DOHH2 (cell line): ENCODE measurements at regions not wholly inside any gene's neighbourhood (a gene's known extent, or its start where the extent isn't known, plus 50 kb on each side); places are given as distances from the start of the nearest gene placed in this dataset.
"Not testable (repeated sequence)": the region's sequence is repeated elsewhere in the genome, so short reads cannot be mapped to it uniquely, and the experiment has no call there.

Source experiments
- H3F3A ChIP-seq: fragments of 200-600 bp; sonication (generic), shearing (Covaris generic); 2 replicates; pipeline ENCODE4 v1.6.0; 2016; ENCODE audit warnings: antibody characterized with exemption, mild to moderate bottlenecking; ENCODE audit not compliant: control insufficient read depth, insufficient read depth
- H3K27ac ChIP-seq: fragments of 200-600 bp; sonication (generic); 2 replicates; pipeline ENCODE4 v1.5.1; 2014; ENCODE audit warnings: low read depth, mild to moderate bottlenecking, low read length, moderate library complexity
- H3K27me3 ChIP-seq: fragments of 200-600 bp; sonication (generic); 2 replicates; pipeline ENCODE4 v1.6.1; 2014; ENCODE audit warnings: mild to moderate bottlenecking, low read length, mixed read lengths; ENCODE audit not compliant: control insufficient read depth
- H3K36me3 ChIP-seq: fragments of 200-600 bp; sonication (generic); 2 replicates; pipeline ENCODE4 v1.6.1; 2014; ENCODE audit warnings: mild to moderate bottlenecking, low read length, moderate library complexity, mixed read lengths; ENCODE audit not compliant: control insufficient read depth
- H3K4me1 ChIP-seq: fragments of 200-600 bp; sonication (generic); 2 replicates; pipeline ENCODE4 v1.6.1; 2014; ENCODE audit warnings: mild to moderate bottlenecking, low read length, mixed read lengths; ENCODE audit not compliant: control insufficient read depth
- H3K4me2 ChIP-seq: fragments of 200-600 bp; sonication (generic); 2 replicates; pipeline ENCODE4 v1.6.0; 2014; ENCODE audit warnings: mild to moderate bottlenecking, low read length, moderate library complexity
- H3K4me3 ChIP-seq: fragments of 200-600 bp; sonication (generic); 2 replicates; pipeline ENCODE4 v1.5.1; 2014; ENCODE audit warnings: mild to moderate bottlenecking, low read length, mixed read lengths
- H3K79me2 ChIP-seq: fragments of 200-600 bp; sonication (generic); 2 replicates; pipeline ENCODE4 v1.6.1; 2014; ENCODE audit warnings: mild to moderate bottlenecking, low read length, mixed read lengths; ENCODE audit not compliant: control insufficient read depth
- H3K9me2 ChIP-seq: fragments of 200-600 bp; sonication (generic); replicated peaks from 2 replicates; pipeline ENCODE4 v1.6.1; 2014; ENCODE audit warnings: mild to moderate bottlenecking, low read length, mixed read lengths; ENCODE audit not compliant: control insufficient read depth
- H3K9me3 ChIP-seq: fragments of 200-600 bp; sonication (generic); 2 replicates; pipeline ENCODE4 v1.6.1; 2014; ENCODE audit warnings: antibody characterized with exemption, low read length, mixed read lengths; ENCODE audit not compliant: control insufficient read depth, insufficient read depth
- H4K20me1 ChIP-seq: fragments of 200-600 bp; sonication (generic); 2 replicates; pipeline ENCODE4 v1.6.0; 2014; ENCODE audit warnings: low read depth, mild to moderate bottlenecking, antibody characterized with exemption, low read length, moderate library complexity; ENCODE audit not compliant: control insufficient read depth, insufficient read depth
- CTCF ChIP-seq: fragments of 200-600 bp; sonication (generic); IDR thresholded peaks from one replicate; pipeline ENCODE4 v1.5.1; 2014; ENCODE audit warnings: antibody characterized with exemption, mild to moderate bottlenecking, low read depth, low read length; ENCODE audit not compliant: poor library complexity, severe bottlenecking
- EZH2phosphoT487 ChIP-seq: fragments of 200-600 bp; sonication (generic); IDR thresholded peaks from 2 replicates; pipeline ENCODE4 v1.6.1; 2017; ENCODE audit warnings: borderline replicate concordance, mild to moderate bottlenecking, antibody characterized with exemption, low read length, moderate library complexity, mixed read lengths

- Histone ChIP-seq H3K36me3 (no peaks in the 10 kb centered on the region), H3K9me3 (no peaks in the 10 kb centered on the region), H3K4me3 (no peak overlapping the region), H3F3A (no peaks in the 10 kb centered on the region), H4K20me1 (no peaks in the 10 kb centered on the region), H3K9me2 (no peaks in the 10 kb centered on the region), H3K4me2 (no peak overlapping the region), H3K27ac (no peak overlapping the region), H3K4me1 (no peaks in the 10 kb centered on the region), H3K79me2 (no peaks in the 10 kb centered on the region), H3K27me3 (no peaks in the 10 kb centered on the region)
- TF ChIP-seq EZH2phosphoT487 (no peak), CTCF (no peak)
Observed at GRCh38 chr10:130715686-130716670, 579.8 kb downstream of the GLRX3 start.

- Histone ChIP-seq H3K9me2 (no peaks in the 10 kb centered on the region), H3K79me2 (no peaks in the 10 kb centered on the region), H3K9me3 (no peaks in the 10 kb centered on the region), H3K27ac (no peak overlapping the region), H3K36me3 (no peaks in the 10 kb centered on the region), H3K4me1 (no peaks in the 10 kb centered on the region), H3K4me3 (no peak overlapping the region), H3F3A (no peaks in the 10 kb centered on the region), H3K4me2 (no peak overlapping the region), H4K20me1 (no peaks in the 10 kb centered on the region), H3K27me3 (no peaks in the 10 kb centered on the region)
- TF ChIP-seq CTCF: no peak
- no peak for TF ChIP-seq EZH2phosphoT487
Observed at GRCh38 chr10:130717083-130717482, 580.9 kb downstream of the GLRX3 start.

GRCh38 chr10:130718744-130719447 lies 582.7 kb downstream of the GLRX3 start:
- not testable (repeated sequence) for H4K20me1 ChIP-seq, H3K9me3 ChIP-seq, H3K27ac ChIP-seq, H3K9me2 ChIP-seq, H3K27me3 ChIP-seq, H3K79me2 ChIP-seq, H3K4me2 ChIP-seq, H3K36me3 ChIP-seq, H3K4me3 ChIP-seq, H3F3A ChIP-seq, H3K4me1 ChIP-seq

GRCh38 chr10:130719448-130719752 lies 583.2 kb downstream of the GLRX3 start:
- H4K20me1 ChIP-seq: no peaks in the 10 kb centered on the region
- no peaks in the 10 kb centered on the region for H3K36me3 ChIP-seq
- no peaks in the 10 kb centered on the region for H3K27me3 ChIP-seq
- no peak overlapping the region for H3K27ac ChIP-seq
- H3F3A ChIP-seq: no peaks in the 10 kb centered on the region
- no peaks in the 10 kb centered on the region for H3K9me3 ChIP-seq
- no peaks in the 10 kb centered on the region for H3K79me2 ChIP-seq
- H3K4me2 ChIP-seq: no peak overlapping the region
- no peak overlapping the region for H3K4me3 ChIP-seq
- H3K9me2 ChIP-seq: no peaks in the 10 kb centered on the region
- no peak for TF ChIP-seq EZH2phosphoT487
- no peak for TF ChIP-seq CTCF
- no peaks in the 10 kb centered on the region for H3K4me1 ChIP-seq
